Hepatocyte (in vitro differentiated cells): ENCODE measurements at regions not wholly inside any gene's neighbourhood (a gene's known extent, or its start where the extent isn't known, plus 50 kb on each side); places are given as distances from the start of the nearest gene placed in this dataset.

Experiments used
- EZH2 ChIP-seq: fragments of 200-600 bp; sonication (generic); IDR thresholded peaks from 2 replicates; pipeline ENCODE4 v1.6.1; 2016; ENCODE audit warnings: antibody characterized with exemption, mild to moderate bottlenecking, borderline replicate concordance
- TF ChIP-seq, protein P1 (sequence below): fragments of 200-600 bp; sonication (generic); IDR thresholded peaks from 2 replicates; pipeline ENCODE4 v1.5.1; 2016; ENCODE audit warnings: antibody characterized with exemption, mild to moderate bottlenecking; ENCODE audit not compliant: poor library complexity

DNA sequence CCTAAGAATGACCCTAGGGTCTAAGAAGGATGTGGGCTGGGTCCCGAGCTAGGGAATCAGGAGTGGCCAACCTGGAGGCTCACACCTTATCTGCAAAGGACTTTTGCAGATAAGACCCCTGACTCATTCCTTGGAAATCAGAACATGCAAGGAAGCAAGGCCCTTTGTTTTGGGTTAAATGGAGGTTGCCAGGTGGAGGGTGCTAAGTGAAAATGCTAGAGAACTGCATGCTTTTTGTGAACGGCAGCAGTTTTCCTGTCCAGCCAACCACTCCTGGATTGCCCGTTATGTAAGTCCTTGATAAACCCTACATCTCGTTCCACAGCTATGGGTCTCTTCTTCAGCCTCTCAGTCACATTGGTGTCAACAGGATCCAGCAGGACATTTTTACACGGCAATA is 52.1 kb upstream of the CST7 start:
- TF ChIP-seq EZH2, result no peak
- TF ChIP-seq, protein P1, sequence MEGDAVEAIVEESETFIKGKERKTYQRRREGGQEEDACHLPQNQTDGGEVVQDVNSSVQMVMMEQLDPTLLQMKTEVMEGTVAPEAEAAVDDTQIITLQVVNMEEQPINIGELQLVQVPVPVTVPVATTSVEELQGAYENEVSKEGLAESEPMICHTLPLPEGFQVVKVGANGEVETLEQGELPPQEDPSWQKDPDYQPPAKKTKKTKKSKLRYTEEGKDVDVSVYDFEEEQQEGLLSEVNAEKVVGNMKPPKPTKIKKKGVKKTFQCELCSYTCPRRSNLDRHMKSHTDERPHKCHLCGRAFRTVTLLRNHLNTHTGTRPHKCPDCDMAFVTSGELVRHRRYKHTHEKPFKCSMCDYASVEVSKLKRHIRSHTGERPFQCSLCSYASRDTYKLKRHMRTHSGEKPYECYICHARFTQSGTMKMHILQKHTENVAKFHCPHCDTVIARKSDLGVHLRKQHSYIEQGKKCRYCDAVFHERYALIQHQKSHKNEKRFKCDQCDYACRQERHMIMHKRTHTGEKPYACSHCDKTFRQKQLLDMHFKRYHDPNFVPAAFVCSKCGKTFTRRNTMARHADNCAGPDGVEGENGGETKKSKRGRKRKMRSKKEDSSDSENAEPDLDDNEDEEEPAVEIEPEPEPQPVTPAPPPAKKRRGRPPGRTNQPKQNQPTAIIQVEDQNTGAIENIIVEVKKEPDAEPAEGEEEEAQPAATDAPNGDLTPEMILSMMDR, result no peak
